Mesenchymal stem cell (in vitro differentiated cells and primary cell): ENCODE measurements at regions not wholly inside any gene's neighbourhood (a gene's known extent, or its start where the extent isn't known, plus 50 kb on each side); places are given as distances from the start of the nearest gene placed in this dataset.

Source experiments
- DNase-seq: peaks from one replicate; pipeline ENCODE4 v3.0.0-alpha.2; 2013
- H2AFZ ChIP-seq: one replicate; pipeline ENCODE4 v1.6.1; 2013; ENCODE audit warnings: low read depth, mild to moderate bottlenecking, control low read depth, inconsistent platforms, low read length, moderate library complexity
- H2AK5ac ChIP-seq: 2 replicates; pipeline ENCODE4 v1.6.1; 2013; ENCODE audit warnings: low read length, moderate library complexity, mild to moderate bottlenecking, inconsistent platforms; ENCODE audit not compliant: severe bottlenecking
- H2BK120ac ChIP-seq: one replicate; pipeline ENCODE4 v1.6.1; 2013; ENCODE audit warnings: low read depth, mild to moderate bottlenecking, inconsistent platforms, low read length, moderate library complexity
- H2BK12ac ChIP-seq, 2 experiments: one replicate each; pipeline ENCODE4 v1.6.1; 2013; ENCODE audit warnings: inconsistent platforms in 2 of 2, low read length in 2 of 2, mild to moderate bottlenecking in 2 of 2, moderate library complexity in 2 of 2, control low read depth in 1 of 2
- H2BK15ac ChIP-seq: one replicate; pipeline ENCODE4 v1.6.1; 2013; ENCODE audit warnings: mild to moderate bottlenecking, low read depth, inconsistent platforms; ENCODE audit not compliant: poor library complexity, severe bottlenecking
- H2BK5ac ChIP-seq: 2 replicates; pipeline ENCODE4 v1.6.1; 2013; ENCODE audit warnings: low read depth, mild to moderate bottlenecking, low read length, control low read depth, inconsistent platforms; ENCODE audit not compliant: poor library complexity, severe bottlenecking
- H3K14ac ChIP-seq, 2 experiments: one replicate each; pipeline ENCODE4 v1.6.1; 2013; ENCODE audit warnings: inconsistent platforms in 2 of 2, low read length in 2 of 2, control low read depth in 1 of 2, mild to moderate bottlenecking in 1 of 2, moderate library complexity in 1 of 2
- H3K18ac ChIP-seq, 2 experiments: one replicate each; pipeline ENCODE4 v1.6.1; 2013; ENCODE audit warnings: inconsistent platforms in 2 of 2, low read length in 2 of 2, control low read depth in 1 of 2, low read depth in 1 of 2, mild to moderate bottlenecking in 1 of 2
- H3K23ac ChIP-seq, 2 experiments: one replicate each; pipeline ENCODE4 v1.6.1; 2013; ENCODE audit warnings: inconsistent platforms in 2 of 2, low read length in 2 of 2, mild to moderate bottlenecking in 2 of 2, moderate library complexity in 2 of 2, control low read depth in 1 of 2
- H3K27ac ChIP-seq: 2 replicates; pipeline ENCODE4 v1.5.1; 2013; ENCODE audit warnings: mild to moderate bottlenecking, moderate library complexity, low read length, control low read depth, inconsistent platforms; ENCODE audit not compliant: poor library complexity, severe bottlenecking
- H3K27me3 ChIP-seq, 2 experiments: 2 replicates each; pipeline versions ENCODE4 v1.6.1 to v1.7.0; 2013; ENCODE audit warnings: low read length in 2 of 2, mild to moderate bottlenecking in 2 of 2, moderate library complexity in 2 of 2, control low read depth in 1 of 2, inconsistent platforms in 1 of 2; ENCODE audit not compliant: control insufficient read depth in 1 of 2, insufficient read depth in 1 of 2
- H3K36me3 ChIP-seq, 2 experiments: 2 replicates each; pipeline versions ENCODE4 v1.6.1 to v1.7.0; 2013; ENCODE audit warnings: low read length in 2 of 2, control low read depth in 1 of 2, inconsistent platforms in 1 of 2, low read depth in 1 of 2, mild to moderate bottlenecking in 1 of 2; ENCODE audit not compliant: insufficient read depth in 2 of 2, control insufficient read depth in 1 of 2
- H3K4ac ChIP-seq, 2 experiments: one replicate each; pipeline ENCODE4 v1.6.1; 2013; ENCODE audit warnings: inconsistent platforms in 2 of 2, low read length in 2 of 2, mild to moderate bottlenecking in 2 of 2, moderate library complexity in 2 of 2, control low read depth in 1 of 2, low read depth in 1 of 2
- H3K4me1 ChIP-seq: 2 replicates; pipeline ENCODE4 v1.6.1; 2013; ENCODE audit warnings: low read depth, low read length, control low read depth; ENCODE audit not compliant: control insufficient read depth, insufficient read depth
- H3K4me2 ChIP-seq: 2 replicates; pipeline ENCODE4 v1.6.1; 2013; ENCODE audit warnings: low read length, mild to moderate bottlenecking, inconsistent platforms; ENCODE audit not compliant: poor library complexity, severe bottlenecking
- H3K4me3 ChIP-seq, 2 experiments: 2 replicates each; pipeline versions ENCODE4 v1.5.1 to v1.7.0; 2013; ENCODE audit warnings: low read length in 2 of 2, mild to moderate bottlenecking in 2 of 2, control low read depth in 1 of 2, low read depth in 1 of 2; ENCODE audit not compliant: insufficient read depth in 1 of 2
- H3K79me1 ChIP-seq: replicated peaks from 2 replicates; pipeline ENCODE4 v1.6.1; 2013; ENCODE audit warnings: mild to moderate bottlenecking, control low read depth, low read length, inconsistent platforms; ENCODE audit not compliant: poor library complexity, severe bottlenecking
- H3K9ac ChIP-seq: 2 replicates; pipeline ENCODE4 v1.7.0; 2013; ENCODE audit warnings: mild to moderate bottlenecking, low read length, moderate library complexity
- H3K9me3 ChIP-seq: 2 replicates; pipeline ENCODE4 v1.7.0; 2013; ENCODE audit warnings: mild to moderate bottlenecking, low read length; ENCODE audit not compliant: control insufficient read depth
- H4K8ac ChIP-seq: one replicate; pipeline ENCODE4 v1.6.1; 2013; ENCODE audit warnings: inconsistent platforms, mild to moderate bottlenecking, low read length, moderate library complexity
- H4K91ac ChIP-seq: one replicate; pipeline ENCODE4 v1.6.1; 2013; ENCODE audit warnings: mild to moderate bottlenecking, low read length, inconsistent platforms
- WGBS: methylation state at CpG from one replicate; pipeline ENCODE4 v1.1.7; 2013; ENCODE audit warnings: mixed read lengths; 5-methylcytosine and 5-hydroxymethylcytosine counted together

- H4K8ac ChIP-seq: no peak overlapping the region
- no peak overlapping the region for H3K9ac ChIP-seq
- no peak overlapping the region for H3K18ac ChIP-seq
- no peak overlapping the region for H3K23ac ChIP-seq
- no peak overlapping the region for H2AFZ ChIP-seq
- no peak overlapping the region for H3K14ac ChIP-seq
- H3K36me3 ChIP-seq: no peaks in the 10 kb centered on the region
- no peak for DNase-seq
- no peaks in the 10 kb centered on the region for H3K79me1 ChIP-seq
- H3K27me3 ChIP-seq: no peaks in the 10 kb centered on the region
- H3K4me2 ChIP-seq: no peak overlapping the region
- no peak overlapping the region for H3K4ac ChIP-seq
- H2AK5ac ChIP-seq: no peak overlapping the region
- H3K27ac ChIP-seq: no peak overlapping the region
- no peak overlapping the region for H2BK15ac ChIP-seq
- no peak overlapping the region for H2BK12ac ChIP-seq
- H3K4me1 ChIP-seq: no peaks in the 10 kb centered on the region
- 100% methylated on average over 2 of the region's 6 CpGs for WGBS
- H4K91ac ChIP-seq: no peak overlapping the region
- no peaks in the 10 kb centered on the region for H3K9me3 ChIP-seq
- H3K4me3 ChIP-seq: no peak overlapping the region
- no peak overlapping the region for H2BK120ac ChIP-seq
- H2BK5ac ChIP-seq: no peak overlapping the region
Observed at GRCh38 chr14:87060405-87060804, 932.6 kb downstream of the GALC start.

- Histone ChIP-seq H3K27me3 (no peaks in the 10 kb centered on the region), H3K4me2 (no peak overlapping the region), H3K9ac (no peak overlapping the region), H3K23ac (no peak overlapping the region), H2AFZ (no peak overlapping the region), H3K4ac (no peak overlapping the region), H2BK12ac (no peak overlapping the region), H4K8ac (no peak overlapping the region), H4K91ac (no peak overlapping the region), H2BK5ac (no peak overlapping the region), H3K27ac (no peak overlapping the region), H2AK5ac (no peak overlapping the region), H2BK120ac (no peak overlapping the region), H2BK15ac (no peak overlapping the region), H3K14ac (no peak overlapping the region), H3K79me1 (no peaks in the 10 kb centered on the region), H3K18ac (no peak overlapping the region), H3K9me3 (no peaks in the 10 kb centered on the region), H3K4me3 (no peak overlapping the region), H3K36me3 (no peaks in the 10 kb centered on the region), H3K4me1 (no peaks in the 10 kb centered on the region)
- 93% methylated on average over 4 of the region's 5 CpGs for WGBS
- no peak for DNase-seq
Observed at GRCh38 chr14:87059060-87059839, 933.7 kb downstream of the GALC start.

- no peak overlapping the region for H3K14ac ChIP-seq
- H3K4ac ChIP-seq: no peak overlapping the region
- no peak for DNase-seq
- H2BK15ac ChIP-seq: no peak overlapping the region
- no peak overlapping the region for H3K4me2 ChIP-seq
- no peaks in the 10 kb centered on the region for H3K36me3 ChIP-seq
- no peak overlapping the region for H3K23ac ChIP-seq
- H3K9ac ChIP-seq: no peak overlapping the region
- no peak overlapping the region for H3K27ac ChIP-seq
- no peak overlapping the region for H2BK5ac ChIP-seq
- H2BK12ac ChIP-seq: no peak overlapping the region
- H3K18ac ChIP-seq: no peak overlapping the region
- 82% methylated on average over 2 of the region's 2 CpGs for WGBS
- H2AK5ac ChIP-seq: no peak overlapping the region
- no peaks in the 10 kb centered on the region for H3K4me1 ChIP-seq
- H2BK120ac ChIP-seq: no peak overlapping the region
- no peaks in the 10 kb centered on the region for H3K9me3 ChIP-seq
- H3K79me1 ChIP-seq: no peaks in the 10 kb centered on the region
- H4K91ac ChIP-seq: no peak overlapping the region
- no peaks in the 10 kb centered on the region for H3K27me3 ChIP-seq
- no peak overlapping the region for H3K4me3 ChIP-seq
- H4K8ac ChIP-seq: no peak overlapping the region
- no peak overlapping the region for H2AFZ ChIP-seq
Observed at GRCh38 chr14:87055007-87055406, 938.0 kb downstream of the GALC start.

GRCh38 chr14:87052646-87053225 lies 940.2 kb downstream of the GALC start:
- Histone ChIP-seq H2BK15ac (no peak overlapping the region), H3K4me1 (no peaks in the 10 kb centered on the region), H4K91ac (no peak overlapping the region), H3K4me3 (no peak overlapping the region), H2BK5ac (no peak overlapping the region), H3K4me2 (no peak overlapping the region), H2AK5ac (no peak overlapping the region), H2AFZ (no peak overlapping the region), H3K9me3 (no peaks in the 10 kb centered on the region), H3K23ac (no peak overlapping the region), H3K18ac (peak overlapping the region in 1 of 2 experiments; percentile 7), H4K8ac (no peak overlapping the region), H3K27ac (no peak overlapping the region), H3K9ac (no peak overlapping the region), H3K14ac (no peak overlapping the region), H3K4ac (no peak overlapping the region), H3K36me3 (no peaks in the 10 kb centered on the region), H3K79me1 (no peaks in the 10 kb centered on the region), H2BK120ac (no peak overlapping the region), H3K27me3 (no peaks in the 10 kb centered on the region), H2BK12ac (no peak overlapping the region)
- no CpG with 5 or more reads among the region's 1 CpG for WGBS
- peak; percentile 3 for DNase-seq
